Vagina (tissue), 2 donors: ENCODE measurements at regions not wholly inside any gene's neighbourhood (a gene's known extent, or its start where the extent isn't known, plus 50 kb on each side); places are given as distances from the start of the nearest gene placed in this dataset.

Source experiments
- DNase-seq, 2 donors: peaks; one replicate each; pipeline ENCODE4 v3.0.0-alpha.2; 2017; ENCODE audit errors: extremely low spot score in 2 of 2
- H3K27ac ChIP-seq: fragments of 200-600 bp; sonication (generic); one replicate; pipeline ENCODE4 v1.5.1; 2019
- H3K27me3 ChIP-seq: fragments of 200-600 bp; sonication (generic); one replicate; pipeline ENCODE4 v1.5.1; 2019
- H3K36me3 ChIP-seq, 2 donors: fragments of 200-600 bp; sonication (generic); one replicate each; pipeline ENCODE4 v1.5.1; 2017 to 2019
- H3K4me1 ChIP-seq: fragments of 200-600 bp; sonication (generic); one replicate; pipeline ENCODE4 v1.5.1; 2019
- H3K4me3 ChIP-seq, 2 donors: fragments of 200-600 bp; sonication (generic); 1 replicate in 1 of 2; 2 replicates in 1 of 2; pipeline ENCODE4 v1.5.1; 2016 to 2019
- H3K9me3 ChIP-seq: fragments of 200-600 bp; sonication (generic); one replicate; pipeline ENCODE4 v1.5.1; 2019
- CTCF ChIP-seq, 3 experiments: fragments of 450-650 bp in 2 of 3; fragments of 200-600 bp in 1 of 3; sonication (generic) in 1 of 3; IDR thresholded peaks; one replicate each; pipeline ENCODE4 v1.5.1; 2017 to 2019; ENCODE audit warnings: antibody characterized with exemption in 3 of 3, mild to moderate bottlenecking in 2 of 3, moderate library complexity in 2 of 3
- POLR2A ChIP-seq, 2 donors: fragments of 450-650 bp; IDR thresholded peaks; one replicate each; pipeline ENCODE4 v1.6.1; 2017; ENCODE audit warnings: antibody characterized with exemption in 2 of 2, mild to moderate bottlenecking in 2 of 2, moderate library complexity in 2 of 2
- POLR2AphosphoS5 ChIP-seq, 2 donors: sonication (generic); formaldehyde crosslinking; IDR thresholded peaks; one replicate each; pipeline ENCODE4 v1.9.0; 2017; ENCODE audit warnings: antibody characterized with exemption in 2 of 2, mild to moderate bottlenecking in 2 of 2, low read depth in 1 of 2; ENCODE audit not compliant: insufficient read depth in 1 of 2
- intact Hi-C: fragments of 100-400 bp; cut with DNase I; formaldehyde crosslinking; loops from one replicate; pipeline ENCODE4 v1.15.1; 2023

DNA sequence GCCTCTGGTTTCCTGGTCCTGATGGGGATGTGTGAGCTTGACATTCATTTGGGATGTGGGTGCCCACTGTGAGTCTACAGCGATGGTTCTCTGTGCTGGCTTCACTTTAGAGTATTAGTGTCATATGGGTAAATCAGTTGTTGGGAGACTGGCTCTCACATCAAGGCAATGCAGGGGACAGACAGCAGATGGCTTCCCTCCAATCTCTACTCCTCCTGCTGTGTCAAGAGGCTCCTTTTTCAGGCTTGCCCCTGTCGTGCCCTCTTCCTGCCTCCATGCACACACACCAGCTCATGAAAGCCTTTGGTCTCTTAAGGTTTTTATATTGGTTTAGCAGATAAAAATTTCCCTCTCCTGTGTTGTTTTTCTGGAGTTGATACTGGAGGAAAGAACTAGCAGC is 315.6 kb downstream of the RDH14 start:
- H3K27me3 ChIP-seq: no peaks in the 10 kb centered on the region
- TF ChIP-seq POLR2A (IDR thresholded peaks at IDR 0.05) (no peak), POLR2AphosphoS5 (IDR thresholded peaks at IDR 0.05; ENCODE audit: insufficient read depth in 1 of 2, low read depth in 1 of 2) (no peak), CTCF (IDR thresholded peaks at IDR 0.05) (no peak)
- intact Hi-C loops: no loop called here

GRCh38 chr2:18243816-18244215 is 316.6 kb downstream of the RDH14 start:
- Histone ChIP-seq H3K4me1 (no peaks in the 10 kb centered on the region), H3K9me3 (no peaks in the 10 kb centered on the region), H3K27ac (no peak overlapping the region), H3K4me3 (no peak overlapping the region), H3K27me3 (no peaks in the 10 kb centered on the region), H3K36me3 (no peaks in the 10 kb centered on the region)
- DNase-seq: no peak
- TF ChIP-seq POLR2A (IDR thresholded peaks at IDR 0.05): no peak
- TF ChIP-seq CTCF (IDR thresholded peaks at IDR 0.05): no peak
- TF ChIP-seq POLR2AphosphoS5 (IDR thresholded peaks at IDR 0.05; ENCODE audit: insufficient read depth in 1 of 2, low read depth in 1 of 2): no peak
- intact Hi-C loops: no loop called here

More for the DNA sequence above, 315.6 kb downstream of the RDH14 start:
- H3K27ac ChIP-seq: no peak overlapping the region
- DNase-seq: no peak
- H3K4me3 ChIP-seq: no peak overlapping the region
- H3K36me3 ChIP-seq: no peaks in the 10 kb centered on the region
- no peaks in the 10 kb centered on the region for H3K9me3 ChIP-seq
- no peaks in the 10 kb centered on the region for H3K4me1 ChIP-seq

GRCh38 chr2:18242716-18243115 is 317.7 kb downstream of the RDH14 start:
- Histone ChIP-seq H3K4me3 (no peak overlapping the region), H3K27me3 (no peaks in the 10 kb centered on the region), H3K36me3 (no peaks in the 10 kb centered on the region), H3K4me1 (no peaks in the 10 kb centered on the region), H3K9me3 (no peaks in the 10 kb centered on the region), H3K27ac (no peak overlapping the region)
- TF ChIP-seq POLR2AphosphoS5 (IDR thresholded peaks at IDR 0.05; ENCODE audit: insufficient read depth in 1 of 2, low read depth in 1 of 2): no peak
- no peak for TF ChIP-seq POLR2A (IDR thresholded peaks at IDR 0.05)
- no peak for TF ChIP-seq CTCF (IDR thresholded peaks at IDR 0.05)
- no peak for DNase-seq
- intact Hi-C loops: no loop called here

GRCh38 chr2:18238209-18238608 is 322.2 kb downstream of the RDH14 start:
- TF ChIP-seq POLR2AphosphoS5 (IDR thresholded peaks at IDR 0.05; ENCODE audit: insufficient read depth in 1 of 2, low read depth in 1 of 2) (no peak), POLR2A (IDR thresholded peaks at IDR 0.05) (no peak), CTCF (IDR thresholded peaks at IDR 0.05) (no peak)
- H3K36me3 ChIP-seq: no peaks in the 10 kb centered on the region

GRCh38 chr2:18237298-18237697 is 323.2 kb downstream of the RDH14 start:
- Histone ChIP-seq H3K4me1 (no peaks in the 10 kb centered on the region), H3K9me3 (no peaks in the 10 kb centered on the region), H3K36me3 (no peaks in the 10 kb centered on the region), H3K27me3 (no peaks in the 10 kb centered on the region), H3K4me3 (no peak overlapping the region), H3K27ac (no peak overlapping the region)
- TF ChIP-seq POLR2A (IDR thresholded peaks at IDR 0.05) (no peak), POLR2AphosphoS5 (IDR thresholded peaks at IDR 0.05; ENCODE audit: insufficient read depth in 1 of 2, low read depth in 1 of 2) (no peak), CTCF (IDR thresholded peaks at IDR 0.05) (no peak)
- no peak for DNase-seq
- intact Hi-C loops: no loop called here

More at GRCh38 chr2:18238209-18238608, 322.2 kb downstream of the RDH14 start:
- Histone ChIP-seq H3K4me3 (no peak overlapping the region), H3K9me3 (no peaks in the 10 kb centered on the region), H3K4me1 (no peaks in the 10 kb centered on the region), H3K27me3 (no peaks in the 10 kb centered on the region), H3K27ac (no peak overlapping the region)
- intact Hi-C loops: no loop called here
- DNase-seq: no peak
